ENCODE measurements at regions not wholly inside any gene's neighbourhood (a gene's known extent, or its start where the extent isn't known, plus 50 kb on each side); places are given as distances from the start of the nearest gene placed in this dataset.
"Not testable (repeated sequence)": the region's sequence is repeated elsewhere in the genome, so short reads cannot be mapped to it uniquely, and the experiment has no call there.

GRCh38 chr10:101280511-101280910, 51.2 kb upstream of the LBX1 start:
- H3K4me3 ChIP-seq (ENCODE audit: low read length) = no peak overlapping the region
- no peaks in the 10 kb centered on the region for H4K20me1 ChIP-seq (ENCODE audit: insufficient read depth, low read depth, low read length)
- no peaks in the 10 kb centered on the region for H3K36me3 ChIP-seq (ENCODE audit: insufficient read depth, low read length)
- H3K9me3 ChIP-seq (ENCODE audit: low read length) = no peaks in the 10 kb centered on the region
- H3K79me2 ChIP-seq (ENCODE audit: low read length) = no peaks in the 10 kb centered on the region
- H2AFZ ChIP-seq (ENCODE audit: low read length) = no peak overlapping the region
- no peak for DNase-seq
- H3K4me1 ChIP-seq (ENCODE audit: low read length) = no peaks in the 10 kb centered on the region
- H3K9ac ChIP-seq (ENCODE audit: low read length) = no peak overlapping the region
- no peak overlapping the region for H3K4me2 ChIP-seq (ENCODE audit: low read depth, low read length, poor library complexity, severe bottlenecking)
- no peaks in the 10 kb centered on the region for H3K27me3 ChIP-seq (ENCODE audit: low read length)
- H3K27ac ChIP-seq (ENCODE audit: low read length) = no peak overlapping the region
- H3K9me2 ChIP-seq (replicated peaks; ENCODE audit: insufficient read depth, low read length) = no peaks in the 10 kb centered on the region

GRCh38 chr10:101280921-101281320, 51.7 kb upstream of the LBX1 start:
- DNase-seq; H3K27me3 ChIP-seq (ENCODE audit: low read length); H3K9me3 ChIP-seq (ENCODE audit: low read length); H4K20me1 ChIP-seq (ENCODE audit: insufficient read depth, low read depth, low read length); H3K4me2 ChIP-seq (ENCODE audit: low read depth, low read length, poor library complexity, severe bottlenecking); H3K4me1 ChIP-seq (ENCODE audit: low read length); H3K4me3 ChIP-seq (ENCODE audit: low read length); H3K9me2 ChIP-seq (replicated peaks; ENCODE audit: insufficient read depth, low read length); H2AFZ ChIP-seq (ENCODE audit: low read length); H3K36me3 ChIP-seq (ENCODE audit: insufficient read depth, low read length); H3K79me2 ChIP-seq (ENCODE audit: low read length); H3K9ac ChIP-seq (ENCODE audit: low read length); H3K27ac ChIP-seq (ENCODE audit: low read length): not testable (repeated sequence)

GRCh38 chr10:101282947-101283346, 53.7 kb upstream of the LBX1 start:
- no peak overlapping the region for H3K4me2 ChIP-seq (ENCODE audit: low read depth, low read length, poor library complexity, severe bottlenecking)
- no peak overlapping the region for H3K4me3 ChIP-seq (ENCODE audit: low read length)
- no peak overlapping the region for H3K27ac ChIP-seq (ENCODE audit: low read length)
- no peaks in the 10 kb centered on the region for H3K9me3 ChIP-seq (ENCODE audit: low read length)
- no peak for DNase-seq
- H3K27me3 ChIP-seq (ENCODE audit: low read length) = no peaks in the 10 kb centered on the region
- H3K9ac ChIP-seq (ENCODE audit: low read length) = no peak overlapping the region
- H4K20me1 ChIP-seq (ENCODE audit: insufficient read depth, low read depth, low read length) = no peaks in the 10 kb centered on the region
- no peaks in the 10 kb centered on the region for H3K9me2 ChIP-seq (replicated peaks; ENCODE audit: insufficient read depth, low read length)
- no peaks in the 10 kb centered on the region for H3K79me2 ChIP-seq (ENCODE audit: low read length)
- no peak overlapping the region for H2AFZ ChIP-seq (ENCODE audit: low read length)
- H3K4me1 ChIP-seq (ENCODE audit: low read length) = no peaks in the 10 kb centered on the region
- no peaks in the 10 kb centered on the region for H3K36me3 ChIP-seq (ENCODE audit: insufficient read depth, low read length)

- H3K4me3 ChIP-seq (ENCODE audit: low read length) = no peak overlapping the region
- H3K9ac ChIP-seq (ENCODE audit: low read length) = no peak overlapping the region
- H3K79me2 ChIP-seq (ENCODE audit: low read length) = no peaks in the 10 kb centered on the region
- H2AFZ ChIP-seq (ENCODE audit: low read length) = no peak overlapping the region
- H3K27ac ChIP-seq (ENCODE audit: low read length) = no peak overlapping the region
- H4K20me1 ChIP-seq (ENCODE audit: insufficient read depth, low read depth, low read length) = no peaks in the 10 kb centered on the region
- H3K4me2 ChIP-seq (ENCODE audit: low read depth, low read length, poor library complexity, severe bottlenecking) = no peak overlapping the region
- no peaks in the 10 kb centered on the region for H3K4me1 ChIP-seq (ENCODE audit: low read length)
- no peak for DNase-seq
- H3K9me3 ChIP-seq (ENCODE audit: low read length) = no peaks in the 10 kb centered on the region
- H3K9me2 ChIP-seq (replicated peaks; ENCODE audit: insufficient read depth, low read length) = no peaks in the 10 kb centered on the region
- no peaks in the 10 kb centered on the region for H3K36me3 ChIP-seq (ENCODE audit: insufficient read depth, low read length)
- no peaks in the 10 kb centered on the region for H3K27me3 ChIP-seq (ENCODE audit: low read length)
These were observed 54.5 kb upstream of the LBX1 start for GRCh38 chr10:101283762-101284100.

GRCh38 chr10:101284101-101284743, 55.0 kb upstream of the LBX1 start:
- H3K4me2 ChIP-seq (ENCODE audit: low read depth, low read length, poor library complexity, severe bottlenecking) = no peak overlapping the region
- H3K9me2 ChIP-seq (replicated peaks; ENCODE audit: insufficient read depth, low read length) = no peaks in the 10 kb centered on the region
- H3K4me1 ChIP-seq (ENCODE audit: low read length) = no peaks in the 10 kb centered on the region
- H3K4me3 ChIP-seq (ENCODE audit: low read length) = no peak overlapping the region
- no peaks in the 10 kb centered on the region for H3K36me3 ChIP-seq (ENCODE audit: insufficient read depth, low read length)
- no peak overlapping the region for H3K9ac ChIP-seq (ENCODE audit: low read length)
- no peaks in the 10 kb centered on the region for H4K20me1 ChIP-seq (ENCODE audit: insufficient read depth, low read depth, low read length)
- no peak overlapping the region for H2AFZ ChIP-seq (ENCODE audit: low read length)
- H3K79me2 ChIP-seq (ENCODE audit: low read length) = no peaks in the 10 kb centered on the region
- no peak overlapping the region for H3K27ac ChIP-seq (ENCODE audit: low read length)
- no peaks in the 10 kb centered on the region for H3K9me3 ChIP-seq (ENCODE audit: low read length)
- no peaks in the 10 kb centered on the region for H3K27me3 ChIP-seq (ENCODE audit: low read length)
- no peak for DNase-seq

- no peaks in the 10 kb centered on the region for H3K27me3 ChIP-seq (ENCODE audit: low read length)
- no peaks in the 10 kb centered on the region for H4K20me1 ChIP-seq (ENCODE audit: insufficient read depth, low read depth, low read length)
- no peaks in the 10 kb centered on the region for H3K9me3 ChIP-seq (ENCODE audit: low read length)
- H2AFZ ChIP-seq (ENCODE audit: low read length) = no peak overlapping the region
- no peaks in the 10 kb centered on the region for H3K79me2 ChIP-seq (ENCODE audit: low read length)
- no peak overlapping the region for H3K4me3 ChIP-seq (ENCODE audit: low read length)
- H3K4me2 ChIP-seq (ENCODE audit: low read depth, low read length, poor library complexity, severe bottlenecking) = no peak overlapping the region
- no peaks in the 10 kb centered on the region for H3K4me1 ChIP-seq (ENCODE audit: low read length)
- H3K9ac ChIP-seq (ENCODE audit: low read length) = no peak overlapping the region
- no peak for DNase-seq
- H3K36me3 ChIP-seq (ENCODE audit: insufficient read depth, low read length) = no peaks in the 10 kb centered on the region
- no peaks in the 10 kb centered on the region for H3K9me2 ChIP-seq (replicated peaks; ENCODE audit: insufficient read depth, low read length)
- H3K27ac ChIP-seq (ENCODE audit: low read length) = no peak overlapping the region
These were observed 55.6 kb upstream of the LBX1 start for GRCh38 chr10:101284744-101285463.

GRCh38 chr10:101285519-101286070, 56.3 kb upstream of the LBX1 start:
- Histone ChIP-seq H3K4me3 (ENCODE audit: low read length) (no peak overlapping the region), H3K27me3 (ENCODE audit: low read length) (no peaks in the 10 kb centered on the region), H3K9ac (ENCODE audit: low read length) (no peak overlapping the region), H3K9me3 (ENCODE audit: low read length) (no peaks in the 10 kb centered on the region), H3K9me2 (replicated peaks; ENCODE audit: insufficient read depth, low read length) (no peaks in the 10 kb centered on the region), H3K27ac (ENCODE audit: low read length) (no peak overlapping the region), H2AFZ (ENCODE audit: low read length) (no peak overlapping the region), H3K79me2 (ENCODE audit: low read length) (no peaks in the 10 kb centered on the region), H3K4me1 (ENCODE audit: low read length) (no peaks in the 10 kb centered on the region), H4K20me1 (ENCODE audit: insufficient read depth, low read depth, low read length) (no peaks in the 10 kb centered on the region), H3K4me2 (ENCODE audit: low read depth, low read length, poor library complexity, severe bottlenecking) (no peak overlapping the region), H3K36me3 (ENCODE audit: insufficient read depth, low read length) (no peaks in the 10 kb centered on the region)
- no peak for DNase-seq

GRCh38 chr10:101286248-101287046, 57.2 kb upstream of the LBX1 start:
- no peaks in the 10 kb centered on the region for H3K27me3 ChIP-seq (ENCODE audit: low read length)
- no peaks in the 10 kb centered on the region for H3K4me1 ChIP-seq (ENCODE audit: low read length)
- no peaks in the 10 kb centered on the region for H3K9me2 ChIP-seq (replicated peaks; ENCODE audit: insufficient read depth, low read length)
- no peaks in the 10 kb centered on the region for H3K9me3 ChIP-seq (ENCODE audit: low read length)
- no peaks in the 10 kb centered on the region for H3K36me3 ChIP-seq (ENCODE audit: insufficient read depth, low read length)
- DNase-seq = no peak
- no peak overlapping the region for H3K4me2 ChIP-seq (ENCODE audit: low read depth, low read length, poor library complexity, severe bottlenecking)
- H3K27ac ChIP-seq (ENCODE audit: low read length) = no peak overlapping the region
- no peak overlapping the region for H2AFZ ChIP-seq (ENCODE audit: low read length)
- H3K79me2 ChIP-seq (ENCODE audit: low read length) = no peaks in the 10 kb centered on the region
- no peak overlapping the region for H3K9ac ChIP-seq (ENCODE audit: low read length)
- H3K4me3 ChIP-seq (ENCODE audit: low read length) = no peak overlapping the region
- H4K20me1 ChIP-seq (ENCODE audit: insufficient read depth, low read depth, low read length) = no peaks in the 10 kb centered on the region
